PFSK-1 (cell line): ENCODE measurements at regions not wholly inside any gene's neighbourhood (a gene's known extent, or its start where the extent isn't known, plus 50 kb on each side); places are given as distances from the start of the nearest gene placed in this dataset.

Experiments used
- FOXP2 ChIP-seq: optimal IDR thresholded peaks from 2 replicates; pipeline ENCODE3; 2011; ENCODE audit warnings: borderline replicate concordance, control low read depth, inconsistent platforms; ENCODE audit not compliant: insufficient read depth; ENCODE audit errors: extremely low read length, extremely low read depth
- POLR2AphosphoS5 ChIP-seq: IDR thresholded peaks from 2 replicates; pipeline ENCODE4 v1.6.1; 2012; ENCODE audit warnings: low read depth, mild to moderate bottlenecking, control low read depth, low read length, moderate library complexity
- REST ChIP-seq, 2 experiments: IDR thresholded peaks; 2 replicates each; pipeline versions ENCODE4 v1.6.1 to v1.8.0; 2011 to 2012; ENCODE audit warnings: low read depth in 2 of 2, low read length in 2 of 2, control low read depth in 1 of 2, inconsistent platforms in 1 of 2, mild to moderate bottlenecking in 1 of 2, moderate library complexity in 1 of 2; ENCODE audit not compliant: insufficient read depth in 1 of 2
- SIN3A ChIP-seq: IDR thresholded peaks from 2 replicates; pipeline ENCODE4 v1.6.1; 2012; ENCODE audit warnings: mild to moderate bottlenecking, low read length, moderate library complexity, borderline replicate concordance; ENCODE audit not compliant: insufficient read depth
- TAF1 ChIP-seq: IDR thresholded peaks from 2 replicates; pipeline ENCODE4 v1.6.1; 2012; ENCODE audit warnings: low read length, control low read depth, borderline replicate concordance; ENCODE audit not compliant: insufficient read depth

DNA sequence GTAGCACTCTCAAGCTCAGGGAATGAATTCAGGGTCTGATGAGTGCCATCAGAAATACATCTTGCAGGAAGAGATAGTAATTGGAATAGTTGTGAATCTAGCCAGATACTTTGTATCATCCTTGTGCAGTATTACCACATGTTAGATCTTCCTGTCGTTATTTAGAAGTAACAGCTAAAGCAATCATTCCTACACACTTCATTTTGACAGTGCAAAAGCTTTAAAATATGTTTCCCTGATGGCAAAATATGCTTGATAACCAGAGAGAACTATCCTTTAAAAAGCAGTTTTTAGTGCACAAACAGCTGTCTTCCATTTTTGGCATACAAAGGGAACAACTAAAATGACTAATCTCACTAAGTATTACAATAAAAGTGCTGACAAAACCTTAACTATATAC lies 149.5 kb upstream of the SLC38A2 start:
- TF ChIP-seq REST (IDR thresholded peaks at IDR 0.05; ENCODE audit: insufficient read depth in 1 of 2, low read depth in 2 of 2, low read length in 2 of 2) (no peak), TAF1 (no peak), FOXP2 (no peak), SIN3A (no peak)

DNA sequence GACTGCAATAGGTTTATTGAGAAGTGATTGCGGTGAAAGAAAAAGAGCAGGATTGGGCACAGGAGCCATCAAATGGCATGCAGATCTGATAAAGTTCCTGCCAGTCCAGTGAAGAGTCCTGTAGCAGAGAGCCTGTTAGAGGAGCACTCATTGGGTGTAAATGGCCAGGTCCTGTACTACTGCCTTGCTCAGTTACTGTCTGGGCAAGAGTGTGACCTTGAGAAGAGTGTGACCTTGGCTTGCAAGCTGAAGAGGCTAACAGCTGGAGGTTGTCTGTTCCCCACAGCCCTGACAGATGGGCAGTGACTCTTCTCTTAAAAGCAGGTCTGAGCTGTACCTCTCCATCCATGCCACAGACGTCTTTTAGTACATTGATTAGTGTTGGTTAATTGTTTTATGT lies 148.6 kb upstream of the SLC38A2 start:
- TF ChIP-seq TAF1, result no peak
- no peak for TF ChIP-seq POLR2AphosphoS5
- no peak for TF ChIP-seq FOXP2
- no peak for TF ChIP-seq SIN3A
- no peak for TF ChIP-seq REST (IDR thresholded peaks at IDR 0.05; ENCODE audit: insufficient read depth in 1 of 2, low read depth in 2 of 2, low read length in 2 of 2)

- TF ChIP-seq POLR2AphosphoS5 (no peak), SIN3A (no peak), FOXP2 (no peak), REST (IDR thresholded peaks at IDR 0.05; ENCODE audit: insufficient read depth in 1 of 2, low read depth in 2 of 2, low read length in 2 of 2) (no peak), TAF1 (no peak)
These were observed 146.8 kb upstream of the SLC38A2 start for GRCh38 chr12:46519407-46519806.

DNA sequence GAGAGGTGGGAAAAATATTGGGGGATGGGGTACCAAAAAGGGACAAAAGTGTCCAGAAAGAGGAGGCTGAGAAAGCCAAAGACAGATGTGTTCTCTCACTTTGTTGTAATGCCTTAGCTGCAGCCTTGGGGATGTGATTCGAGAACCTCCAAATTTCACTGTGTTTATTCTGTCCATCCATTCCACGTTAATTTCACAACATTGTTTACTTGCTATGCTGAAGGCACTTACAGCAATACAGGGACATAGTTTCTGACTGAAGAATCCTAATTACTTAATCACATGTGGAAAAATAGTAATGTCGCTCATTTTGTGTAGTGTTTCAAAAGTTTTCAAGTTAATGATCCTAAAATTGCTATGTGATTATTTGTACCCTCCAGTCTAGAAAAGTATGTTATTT lies 146.2 kb upstream of the SLC38A2 start:
- no peak for TF ChIP-seq SIN3A
- TF ChIP-seq TAF1, result no peak
- TF ChIP-seq POLR2AphosphoS5, result no peak
- TF ChIP-seq FOXP2, result no peak
- TF ChIP-seq REST (IDR thresholded peaks at IDR 0.05; ENCODE audit: insufficient read depth in 1 of 2, low read depth in 2 of 2, low read length in 2 of 2), result no peak

- TF ChIP-seq FOXP2 (no peak), POLR2AphosphoS5 (no peak), TAF1 (no peak), REST (IDR thresholded peaks at IDR 0.05; ENCODE audit: insufficient read depth in 1 of 2, low read depth in 2 of 2, low read length in 2 of 2) (no peak), SIN3A (no peak)
These were observed 145.6 kb upstream of the SLC38A2 start for GRCh38 chr12:46518169-46518568.
